COR-L47 (cell line): ENCODE measurements at regions not wholly inside any gene's neighbourhood (a gene's known extent, or its start where the extent isn't known, plus 50 kb on each side); places are given as distances from the start of the nearest gene placed in this dataset.

Experiments
- DNase-seq: peaks from one replicate; lab custom pipeline; 2025; lab: John Stamatoyannopoulos, UW

- DNase-seq: no peak
These were observed 135.6 kb downstream of the ACTL7B start for GRCh38 chr9:108720191-108720642.

- no peak for DNase-seq
These were observed 145.4 kb downstream of the ACTL7B start for GRCh38 chr9:108710424-108710823.

GRCh38 chr9:108709997-108710396 is 145.8 kb downstream of the ACTL7B start:
- DNase-seq: no peak

GRCh38 chr9:108709126-108709525 is 146.7 kb downstream of the ACTL7B start:
- DNase-seq: no peak

GRCh38 chr9:108708448-108708847 is 147.3 kb downstream of the ACTL7B start:
- DNase-seq: no peak

- DNase-seq: no peak
These were observed 148.7 kb downstream of the ACTL7B start for GRCh38 chr9:108707120-108707519.

- no peak for DNase-seq
These were observed 151.5 kb downstream of the ACTL7B start for GRCh38 chr9:108704156-108704852.

- peak; percentile 16 for DNase-seq
These were observed 152.4 kb downstream of the ACTL7B start for GRCh38 chr9:108703429-108703828.

GRCh38 chr9:108702681-108703080 is 153.1 kb downstream of the ACTL7B start:
- no peak for DNase-seq

- DNase-seq: no peak
These were observed 157.0 kb downstream of the ACTL7B start for GRCh38 chr9:108698801-108699200.

- DNase-seq: no peak
These were observed 157.6 kb downstream of the ACTL7B start for GRCh38 chr9:108698231-108698630.

- no peak for DNase-seq
These were observed 159.6 kb downstream of the ACTL7B start for GRCh38 chr9:108696156-108696555.

- no peak for DNase-seq
These were observed 161.6 kb downstream of the ACTL7B start for GRCh38 chr9:108694170-108694569.

GRCh38 chr9:108691614-108692013 is 164.2 kb downstream of the ACTL7B start:
- DNase-seq: no peak

GRCh38 chr9:108688676-108689075 is 167.1 kb downstream of the ACTL7B start:
- no peak for DNase-seq

- no peak for DNase-seq
These were observed 167.7 kb downstream of the ACTL7B start for GRCh38 chr9:108688051-108688450.

- DNase-seq: no peak
These were observed 168.5 kb downstream of the ACTL7B start for GRCh38 chr9:108687006-108687987.

- DNase-seq: no peak
These were observed 171.3 kb downstream of the ACTL7B start for GRCh38 chr9:108684288-108685025.

GRCh38 chr9:108683245-108683644 is 172.5 kb downstream of the ACTL7B start:
- no peak for DNase-seq

GRCh38 chr9:108681851-108682590 is 173.8 kb downstream of the ACTL7B start:
- DNase-seq: no peak

GRCh38 chr9:108680946-108681345 is 174.8 kb downstream of the ACTL7B start:
- no peak for DNase-seq

GRCh38 chr9:108677776-108678175 is 178.0 kb downstream of the ACTL7B start:
- DNase-seq: no peak
